Fibroblast of villous mesenchyme (primary cell): ENCODE measurements at regions not wholly inside any gene's neighbourhood (a gene's known extent, or its start where the extent isn't known, plus 50 kb on each side); places are given as distances from the start of the nearest gene placed in this dataset.

Source experiments
- DNase-seq: peaks from one replicate; pipeline ENCODE4 v3.0.0-alpha.2; 2010; ENCODE audit warnings: low read depth
- H3K4me3 ChIP-seq: 2 replicates; pipeline ENCODE4 v1.5.1; 2011; ENCODE audit warnings: low read depth, mild to moderate bottlenecking, low read length
- CTCF ChIP-seq: IDR thresholded peaks from 2 replicates; pipeline ENCODE4 v1.5.1; 2012; ENCODE audit warnings: low read depth, mild to moderate bottlenecking, low read length; ENCODE audit not compliant: insufficient read depth

- no peak for DNase-seq
- no peak for TF ChIP-seq CTCF
Measured at GRCh38 chr2:118250463-118250862, 162.2 kb downstream of the INSIG2 start.

DNA sequence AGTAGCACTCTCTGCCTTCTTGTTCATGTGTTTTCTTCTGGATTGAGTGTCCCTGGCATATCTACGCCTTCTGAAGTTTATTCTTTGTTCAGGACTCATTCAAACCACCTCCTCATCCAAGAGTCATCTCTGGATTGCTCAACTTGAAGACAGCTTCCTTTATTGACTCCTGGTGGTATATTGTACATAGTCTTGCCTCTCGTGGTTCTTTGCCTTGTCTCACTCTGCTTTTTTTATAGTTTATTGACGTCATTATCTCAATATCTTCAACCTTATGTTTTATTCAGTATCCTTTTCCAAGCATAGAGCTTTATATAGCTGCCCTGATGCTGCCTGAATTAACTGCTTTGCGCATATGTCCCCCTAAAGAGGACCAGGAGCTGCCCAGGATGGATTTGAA lies 161.7 kb downstream of the INSIG2 start:
- DNase-seq, result no peak
- H3K4me3 ChIP-seq, result no peak overlapping the region
- TF ChIP-seq CTCF, result no peak

More at GRCh38 chr2:118250463-118250862, 162.2 kb downstream of the INSIG2 start:
- no peak overlapping the region for H3K4me3 ChIP-seq

DNA sequence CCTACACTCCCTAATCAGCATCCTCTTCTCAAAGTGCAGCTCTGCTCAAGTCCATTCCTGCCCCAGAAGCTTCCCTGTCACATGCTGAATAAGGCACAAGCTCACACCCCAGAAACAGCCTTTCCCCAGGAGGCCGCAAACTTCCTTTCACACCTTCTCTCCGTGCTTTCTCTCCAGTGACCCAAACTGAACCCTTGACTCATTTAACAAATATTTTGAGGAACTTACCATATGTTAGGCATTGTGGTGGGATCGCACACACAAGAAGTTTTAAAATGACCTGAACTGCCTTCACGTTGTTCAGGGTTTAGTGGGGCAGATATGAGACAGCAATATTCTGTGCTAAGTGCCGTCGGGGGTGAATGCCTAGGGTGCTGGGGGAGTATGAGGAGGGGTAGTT lies 161.3 kb downstream of the INSIG2 start:
- no peak for DNase-seq
- H3K4me3 ChIP-seq, result no peak overlapping the region
- no peak for TF ChIP-seq CTCF

- no peak overlapping the region for H3K4me3 ChIP-seq
- DNase-seq, result no peak
- no peak for TF ChIP-seq CTCF
Measured at GRCh38 chr2:118246726-118247125, 158.5 kb downstream of the INSIG2 start.

DNA sequence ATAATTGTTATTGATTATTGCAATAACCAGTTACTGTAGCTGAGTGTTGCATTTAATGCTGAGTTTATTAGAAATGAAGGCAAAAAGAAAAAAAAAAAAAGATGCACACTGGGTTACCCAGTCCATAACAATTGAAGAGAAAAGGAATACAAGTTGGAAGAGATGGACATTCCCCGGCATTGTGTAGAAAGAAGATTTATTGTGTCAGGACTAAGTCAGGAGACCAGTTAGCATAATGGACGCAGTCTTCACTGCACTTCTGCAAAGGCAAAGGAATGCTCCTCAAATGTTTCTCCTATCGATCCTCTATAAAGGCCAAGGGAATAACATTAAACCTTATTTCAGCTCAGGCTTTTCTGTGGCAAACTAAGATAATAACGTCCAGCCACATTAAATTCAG lies 157.8 kb downstream of the INSIG2 start:
- no peak for DNase-seq
- H3K4me3 ChIP-seq, result no peak overlapping the region
- no peak for TF ChIP-seq CTCF

DNA sequence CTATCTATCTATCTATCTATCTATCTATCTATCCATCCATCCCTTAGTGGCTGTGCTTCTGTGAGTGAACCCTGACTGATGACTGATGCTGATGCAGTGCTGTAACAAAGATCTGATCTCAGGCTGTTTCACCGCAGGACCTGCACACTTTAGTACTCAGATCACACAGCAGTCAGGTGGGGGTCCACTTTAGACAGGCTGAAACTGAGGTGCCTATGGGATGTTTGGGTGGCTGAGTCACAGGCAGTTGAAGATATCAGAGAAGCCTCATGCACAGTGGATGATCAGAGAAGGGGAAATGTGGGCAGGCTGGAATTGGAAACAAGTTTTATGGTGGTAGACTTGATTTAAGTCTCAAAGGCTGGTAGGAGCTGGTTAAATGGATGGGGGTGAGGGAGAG lies 156.4 kb downstream of the INSIG2 start:
- no peak for DNase-seq
- TF ChIP-seq CTCF, result no peak

GRCh38 chr2:118243031-118243430 lies 154.8 kb downstream of the INSIG2 start:
- no peak for TF ChIP-seq CTCF
- DNase-seq, result no peak
- H3K4me3 ChIP-seq, result no peak overlapping the region

More for the DNA sequence above, 156.4 kb downstream of the INSIG2 start:
- no peak overlapping the region for H3K4me3 ChIP-seq
